ENCODE measurements at regions not wholly inside any gene's neighbourhood (a gene's known extent, or its start where the extent isn't known, plus 50 kb on each side); places are given as distances from the start of the nearest gene placed in this dataset.
"Not testable (repeated sequence)": the region's sequence is repeated elsewhere in the genome, so short reads cannot be mapped to it uniquely, and the experiment has no call there.

- Histone ChIP-seq H3K4me1 (ENCODE audit: insufficient read depth, low read length) (no peaks in the 10 kb centered on the region), H3K36me3 (ENCODE audit: insufficient read depth, low read length) (no peaks in the 10 kb centered on the region), H3K9ac (ENCODE audit: low read length) (no peak overlapping the region), H3K4me3 (ENCODE audit: low read depth in 1 of 2, low read length in 2 of 2) (no peak overlapping the region), H3K27ac (ENCODE audit: low read depth, low read length) (no peak overlapping the region), H3K27me3 (ENCODE audit: control insufficient read depth in 1 of 2, insufficient read depth in 2 of 2, low read length in 2 of 2) (no peaks in the 10 kb centered on the region), H3K9me3 (ENCODE audit: low read length) (no peaks in the 10 kb centered on the region)
Observed at GRCh38 chr13:40026741-40027140, 371.3 kb downstream of the COG6 start.

- Histone ChIP-seq H3K36me3 (ENCODE audit: insufficient read depth, low read length) (no peaks in the 10 kb centered on the region), H3K27me3 (ENCODE audit: control insufficient read depth in 1 of 2, insufficient read depth in 2 of 2, low read length in 2 of 2) (no peaks in the 10 kb centered on the region), H3K4me1 (ENCODE audit: insufficient read depth, low read length) (no peaks in the 10 kb centered on the region), H3K27ac (ENCODE audit: low read depth, low read length) (no peak overlapping the region), H3K9me3 (ENCODE audit: low read length) (no peaks in the 10 kb centered on the region), H3K9ac (ENCODE audit: low read length) (no peak overlapping the region), H3K4me3 (ENCODE audit: low read depth in 1 of 2, low read length in 2 of 2) (no peak overlapping the region)
Observed at GRCh38 chr13:40028446-40028845, 373.0 kb downstream of the COG6 start.

GRCh38 chr13:40031031-40031430, 375.6 kb downstream of the COG6 start:
- Histone ChIP-seq H3K27me3 (ENCODE audit: control insufficient read depth in 1 of 2, insufficient read depth in 2 of 2, low read length in 2 of 2) (no peaks in the 10 kb centered on the region), H3K9me3 (ENCODE audit: low read length) (no peaks in the 10 kb centered on the region), H3K4me3 (ENCODE audit: low read depth in 1 of 2, low read length in 2 of 2) (no peak overlapping the region), H3K4me1 (ENCODE audit: insufficient read depth, low read length) (no peaks in the 10 kb centered on the region), H3K9ac (ENCODE audit: low read length) (no peak overlapping the region), H3K36me3 (ENCODE audit: insufficient read depth, low read length) (no peaks in the 10 kb centered on the region), H3K27ac (ENCODE audit: low read depth, low read length) (no peak overlapping the region)

- no peak overlapping the region for H3K9ac ChIP-seq (ENCODE audit: low read length)
- no peaks in the 10 kb centered on the region for H3K9me3 ChIP-seq (ENCODE audit: low read length)
- no peaks in the 10 kb centered on the region for H3K4me1 ChIP-seq (ENCODE audit: insufficient read depth, low read length)
- H3K36me3 ChIP-seq (ENCODE audit: insufficient read depth, low read length), result no peaks in the 10 kb centered on the region
- H3K4me3 ChIP-seq (ENCODE audit: low read depth in 1 of 2, low read length in 2 of 2), result no peak overlapping the region
- no peaks in the 10 kb centered on the region for H3K27me3 ChIP-seq (ENCODE audit: control insufficient read depth in 1 of 2, insufficient read depth in 2 of 2, low read length in 2 of 2)
- H3K27ac ChIP-seq (ENCODE audit: low read depth, low read length), result no peak overlapping the region
Observed at GRCh38 chr13:40039061-40039460, 383.6 kb downstream of the COG6 start.

GRCh38 chr13:40042991-40043390, 387.5 kb downstream of the COG6 start:
- Histone ChIP-seq H3K4me1 (ENCODE audit: insufficient read depth, low read length) (no peaks in the 10 kb centered on the region), H3K27ac (ENCODE audit: low read depth, low read length) (no peak overlapping the region), H3K27me3 (ENCODE audit: control insufficient read depth in 1 of 2, insufficient read depth in 2 of 2, low read length in 2 of 2) (no peaks in the 10 kb centered on the region), H3K9ac (ENCODE audit: low read length) (no peak overlapping the region), H3K9me3 (ENCODE audit: low read length) (no peaks in the 10 kb centered on the region), H3K36me3 (ENCODE audit: insufficient read depth, low read length) (no peaks in the 10 kb centered on the region), H3K4me3 (ENCODE audit: low read depth in 1 of 2, low read length in 2 of 2) (no peak overlapping the region)

GRCh38 chr13:40043764-40044163, 388.3 kb downstream of the COG6 start:
- Histone ChIP-seq H3K27me3 (ENCODE audit: control insufficient read depth in 1 of 2, insufficient read depth in 2 of 2, low read length in 2 of 2) (no peaks in the 10 kb centered on the region), H3K27ac (ENCODE audit: low read depth, low read length) (no peak overlapping the region), H3K4me1 (ENCODE audit: insufficient read depth, low read length) (no peaks in the 10 kb centered on the region), H3K9ac (ENCODE audit: low read length) (no peak overlapping the region), H3K9me3 (ENCODE audit: low read length) (no peaks in the 10 kb centered on the region), H3K36me3 (ENCODE audit: insufficient read depth, low read length) (no peaks in the 10 kb centered on the region), H3K4me3 (ENCODE audit: low read depth in 1 of 2, low read length in 2 of 2) (no peak overlapping the region)

GRCh38 chr13:40047322-40047771, 391.9 kb downstream of the COG6 start:
- Histone ChIP-seq H3K9me3 (ENCODE audit: low read length) (no peaks in the 10 kb centered on the region), H3K27me3 (ENCODE audit: control insufficient read depth in 1 of 2, insufficient read depth in 2 of 2, low read length in 2 of 2) (no peaks in the 10 kb centered on the region), H3K27ac (ENCODE audit: low read depth, low read length) (no peak overlapping the region), H3K4me3 (ENCODE audit: low read depth in 1 of 2, low read length in 2 of 2) (no peak overlapping the region), H3K9ac (ENCODE audit: low read length) (no peak overlapping the region), H3K4me1 (ENCODE audit: insufficient read depth, low read length) (no peaks in the 10 kb centered on the region), H3K36me3 (ENCODE audit: insufficient read depth, low read length) (no peaks in the 10 kb centered on the region)

GRCh38 chr13:40048551-40048950, 393.1 kb downstream of the COG6 start:
- H3K9ac ChIP-seq (ENCODE audit: low read length), result no peak overlapping the region
- H3K9me3 ChIP-seq (ENCODE audit: low read length), result no peaks in the 10 kb centered on the region
- no peaks in the 10 kb centered on the region for H3K36me3 ChIP-seq (ENCODE audit: insufficient read depth, low read length)
- H3K4me3 ChIP-seq (ENCODE audit: low read depth in 1 of 2, low read length in 2 of 2), result no peak overlapping the region
- H3K27ac ChIP-seq (ENCODE audit: low read depth, low read length), result no peak overlapping the region
- no peaks in the 10 kb centered on the region for H3K27me3 ChIP-seq (ENCODE audit: control insufficient read depth in 1 of 2, insufficient read depth in 2 of 2, low read length in 2 of 2)
- no peaks in the 10 kb centered on the region for H3K4me1 ChIP-seq (ENCODE audit: insufficient read depth, low read length)

GRCh38 chr13:40052954-40053353, 397.5 kb downstream of the COG6 start:
- no peaks in the 10 kb centered on the region for H3K4me1 ChIP-seq (ENCODE audit: insufficient read depth, low read length)
- no peak overlapping the region for H3K4me3 ChIP-seq (ENCODE audit: low read depth in 1 of 2, low read length in 2 of 2)
- no peaks in the 10 kb centered on the region for H3K36me3 ChIP-seq (ENCODE audit: insufficient read depth, low read length)
- H3K27me3 ChIP-seq (ENCODE audit: control insufficient read depth in 1 of 2, insufficient read depth in 2 of 2, low read length in 2 of 2), result no peaks in the 10 kb centered on the region
- H3K27ac ChIP-seq (ENCODE audit: low read depth, low read length), result no peak overlapping the region
- H3K9me3 ChIP-seq (ENCODE audit: low read length), result no peaks in the 10 kb centered on the region
- no peak overlapping the region for H3K9ac ChIP-seq (ENCODE audit: low read length)

GRCh38 chr13:40053401-40053800, 397.9 kb downstream of the COG6 start:
- Histone ChIP-seq H3K9me3 (ENCODE audit: low read length) (no peaks in the 10 kb centered on the region), H3K27ac (ENCODE audit: low read depth, low read length) (no peak overlapping the region), H3K9ac (ENCODE audit: low read length) (no peak overlapping the region), H3K36me3 (ENCODE audit: insufficient read depth, low read length) (no peaks in the 10 kb centered on the region), H3K4me3 (ENCODE audit: low read depth in 1 of 2, low read length in 2 of 2) (no peak overlapping the region), H3K4me1 (ENCODE audit: insufficient read depth, low read length) (no peaks in the 10 kb centered on the region), H3K27me3 (ENCODE audit: control insufficient read depth in 1 of 2, insufficient read depth in 2 of 2, low read length in 2 of 2) (no peaks in the 10 kb centered on the region)

GRCh38 chr13:40054422-40054821, 399.0 kb downstream of the COG6 start:
- not testable (repeated sequence) for H3K36me3 ChIP-seq (ENCODE audit: insufficient read depth, low read length); H3K4me1 ChIP-seq (ENCODE audit: insufficient read depth, low read length); H3K9ac ChIP-seq (ENCODE audit: low read length); H3K27me3 ChIP-seq (ENCODE audit: control insufficient read depth in 1 of 2, insufficient read depth in 2 of 2, low read length in 2 of 2); H3K4me3 ChIP-seq (ENCODE audit: low read depth in 1 of 2, low read length in 2 of 2); H3K9me3 ChIP-seq (ENCODE audit: low read length); H3K27ac ChIP-seq (ENCODE audit: low read depth, low read length)

GRCh38 chr13:40056898-40057619, 401.6 kb downstream of the COG6 start:
- H3K9ac ChIP-seq (ENCODE audit: low read length), result no peak overlapping the region
- no peak overlapping the region for H3K4me3 ChIP-seq (ENCODE audit: low read depth in 1 of 2, low read length in 2 of 2)
- H3K27me3 ChIP-seq (ENCODE audit: control insufficient read depth in 1 of 2, insufficient read depth in 2 of 2, low read length in 2 of 2), result no peaks in the 10 kb centered on the region
- H3K36me3 ChIP-seq (ENCODE audit: insufficient read depth, low read length), result no peaks in the 10 kb centered on the region
- no peaks in the 10 kb centered on the region for H3K4me1 ChIP-seq (ENCODE audit: insufficient read depth, low read length)
- H3K9me3 ChIP-seq (ENCODE audit: low read length), result no peaks in the 10 kb centered on the region
- H3K27ac ChIP-seq (ENCODE audit: low read depth, low read length), result no peak overlapping the region

Data from muscle layer of colon (tissue), 2 donors.